Epidermal melanocyte (primary cell): ENCODE measurements at regions not wholly inside any gene's neighbourhood (a gene's known extent, or its start where the extent isn't known, plus 50 kb on each side); places are given as distances from the start of the nearest gene placed in this dataset.
"Not testable (repeated sequence)": the region's sequence is repeated elsewhere in the genome, so short reads cannot be mapped to it uniquely, and the experiment has no call there.

Experiments
- DNase-seq: peaks from one replicate; pipeline ENCODE4 v3.0.0; 2011; ENCODE audit warnings: low spot score; ENCODE audit not compliant: insufficient read length

DNA sequence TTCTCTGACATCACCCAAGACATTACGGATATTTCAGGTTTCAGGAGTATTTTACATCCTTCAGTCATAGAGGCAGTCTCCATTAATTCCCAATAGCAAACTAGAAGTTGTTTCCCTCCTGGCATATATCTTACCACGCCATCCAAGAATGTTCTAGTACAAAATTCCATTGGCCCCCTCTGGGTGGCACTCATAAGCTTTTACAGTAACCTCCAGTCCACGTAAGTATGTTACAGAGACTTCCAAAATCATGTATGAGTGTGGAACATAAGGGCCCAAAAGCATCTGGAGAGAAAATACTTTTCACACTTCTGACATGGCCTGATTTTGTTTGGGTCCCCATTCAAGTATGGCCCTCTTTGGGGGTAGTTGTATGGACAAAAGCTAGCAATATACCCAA lies 58.1 kb upstream of the DHRS4 start:
- DNase-seq: no peak

DNA sequence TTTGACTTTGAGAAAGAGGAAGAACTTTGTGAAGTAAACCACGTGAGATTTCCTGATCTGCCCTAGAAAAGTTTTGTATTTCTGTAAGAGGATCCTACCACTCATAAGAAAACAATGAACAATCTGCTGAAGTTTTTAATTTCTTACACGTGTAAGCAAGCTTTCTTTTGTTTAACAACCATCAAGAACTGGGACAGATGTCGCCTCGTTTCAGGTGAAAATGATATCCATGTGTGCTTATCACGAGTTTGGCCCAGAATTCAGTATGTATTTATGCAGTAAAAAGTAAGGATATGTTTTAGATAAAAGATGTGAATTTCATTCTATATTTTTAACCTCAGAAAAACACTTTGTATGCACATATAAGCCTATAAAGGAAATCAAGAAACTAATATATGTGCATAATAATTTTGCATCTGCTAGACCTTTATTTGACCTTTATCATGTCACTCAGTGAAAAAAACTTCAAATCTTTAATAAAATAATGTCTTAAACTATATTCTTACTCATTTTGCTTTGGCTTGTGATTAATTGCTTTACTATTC lies 56.9 kb upstream of the DHRS4 start:
- no peak for DNase-seq

DNA sequence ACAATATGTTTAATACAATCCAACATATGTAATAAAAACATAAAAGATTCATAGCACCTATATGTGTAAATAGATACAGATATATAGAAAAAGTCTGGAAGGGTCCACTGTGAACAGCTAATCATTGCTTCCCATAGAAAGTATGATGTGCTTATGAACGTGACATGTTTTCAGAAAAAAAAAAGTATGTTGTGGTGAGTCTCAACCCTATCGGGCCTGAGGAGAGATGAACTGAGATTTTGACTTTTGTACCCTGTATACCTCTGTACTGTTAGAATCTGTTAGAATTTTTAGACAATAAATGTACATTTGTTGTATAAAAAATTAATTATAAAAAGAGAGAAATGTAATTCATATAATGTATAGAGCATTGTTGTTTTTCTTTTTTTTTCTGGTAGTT lies 56.3 kb upstream of the DHRS4 start:
- DNase-seq: not testable (repeated sequence)

DNA sequence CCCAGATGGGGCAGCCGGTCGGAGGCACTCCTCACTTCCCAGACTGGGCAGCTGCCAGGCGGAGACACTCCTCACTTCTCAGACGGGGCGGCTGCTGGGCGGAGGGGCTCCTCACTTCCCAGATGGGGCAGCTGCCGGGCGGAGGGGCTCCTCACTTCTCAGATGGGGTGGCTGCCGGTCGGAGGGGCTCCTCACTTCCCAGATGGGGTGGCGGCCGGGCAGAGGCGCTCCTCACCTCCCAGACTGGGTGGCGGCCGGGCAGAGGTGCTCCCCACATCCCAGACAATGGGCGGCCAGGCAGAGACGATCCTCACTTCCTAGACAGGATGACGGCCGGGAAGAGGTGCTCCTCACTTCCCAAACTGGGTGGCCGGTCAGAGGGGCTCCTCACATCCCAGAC lies 55.2 kb upstream of the DHRS4 start:
- not testable (repeated sequence) for DNase-seq

DNA sequence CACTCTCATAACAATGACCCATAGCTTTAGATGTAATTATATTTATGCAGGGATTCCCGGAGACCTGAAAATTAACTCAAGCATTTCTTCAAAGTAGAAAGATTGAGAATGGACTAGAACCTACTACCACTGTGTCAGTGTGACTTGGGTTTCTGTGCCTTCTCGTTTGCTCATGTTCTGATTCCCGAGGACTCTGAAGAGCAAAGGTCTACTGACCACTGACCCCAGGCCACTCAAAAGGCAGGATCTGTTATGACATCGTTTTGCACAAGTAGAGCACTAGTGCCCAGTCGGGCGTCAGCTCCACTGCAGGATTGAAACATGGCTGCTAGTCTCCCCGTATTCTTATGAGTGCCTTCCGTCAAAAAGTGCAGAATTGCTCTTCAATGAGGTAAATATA lies 53.8 kb upstream of the DHRS4 start:
- DNase-seq: no peak

DNA sequence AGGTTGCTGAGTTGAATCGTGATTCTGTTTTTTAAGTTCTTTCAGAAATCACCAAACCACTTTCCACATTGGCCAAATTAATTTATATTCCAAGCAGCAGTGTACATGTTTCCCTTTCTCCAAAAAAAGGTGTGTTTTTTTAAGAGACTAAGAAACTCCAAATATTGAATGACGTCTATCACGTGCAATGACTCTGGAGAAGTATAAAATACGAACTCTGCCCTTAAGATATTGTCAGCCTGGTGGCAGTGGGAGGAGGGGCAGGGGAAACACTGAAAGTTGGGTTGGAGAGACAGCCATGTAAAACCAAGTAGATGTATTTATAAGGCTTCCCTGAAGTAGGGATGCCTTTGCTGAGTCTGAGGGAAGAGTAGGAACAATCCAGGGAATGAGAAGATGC lies 50.1 kb upstream of the DHRS4 start:
- DNase-seq: no peak
